ENCODE measurements at regions not wholly inside any gene's neighbourhood (a gene's known extent, or its start where the extent isn't known, plus 50 kb on each side); places are given as distances from the start of the nearest gene placed in this dataset.

GRCh38 chr17:54157542-54157941, 334.8 kb downstream of the KIF2B start:
- TF ChIP-seq POLR2AphosphoS5 (IDR thresholded peaks at IDR 0.05; ENCODE audit: low read depth, low read length) = no peak
- TF ChIP-seq POLR2A (IDR thresholded peaks at IDR 0.05; ENCODE audit: low read depth, low read length) = no peak

Measured in GM12892 (cell line).